ENCODE measurements at regions not wholly inside any gene's neighbourhood (a gene's known extent, or its start where the extent isn't known, plus 50 kb on each side); places are given as distances from the start of the nearest gene placed in this dataset.

DNA sequence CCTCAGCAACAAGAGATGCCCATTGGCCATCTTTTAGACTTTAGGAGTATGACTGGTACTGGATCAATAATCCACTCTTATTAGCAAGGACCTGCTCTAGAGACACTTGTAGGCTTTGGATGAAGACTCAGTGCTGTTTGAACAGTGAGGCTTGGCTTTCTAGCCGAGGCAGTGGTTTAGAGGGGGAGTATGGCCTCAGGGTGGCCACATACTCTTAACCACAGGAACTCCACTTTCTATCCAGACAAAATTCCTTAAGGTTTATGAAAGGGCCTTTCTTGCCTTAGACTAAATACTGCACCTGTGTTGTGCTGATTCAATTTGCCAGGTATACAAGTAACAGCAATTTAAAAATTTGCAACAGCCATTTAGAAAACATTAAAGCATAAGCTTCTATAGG lies 1046.3 kb downstream of the DIPK2A start:
- Histone ChIP-seq H3K9me3 (replicated peaks in 1 of 2; ENCODE audit: control insufficient read depth in 1 of 2, insufficient read depth in 1 of 2, low read length in 2 of 2) (peaks cover 0 to 6% of the 10 kb centered on the region in 2 donors), H3K79me2 (ENCODE audit: insufficient read depth, low read length) (no peaks in the 10 kb centered on the region), H3K4me3 (replicated peaks in 1 of 3; ENCODE audit: low read depth in 2 of 3, low read length in 3 of 3) (no peak overlapping the region), H3K9ac (ENCODE audit: insufficient read depth, low read length, poor library complexity, severe bottlenecking) (no peak overlapping the region), H3K36me3 (replicated peaks in 1 of 2; ENCODE audit: control insufficient read depth in 1 of 2, insufficient read depth in 2 of 2, low read length in 2 of 2) (no peaks in the 10 kb centered on the region), H4K20me1 (ENCODE audit: insufficient read depth, low read length) (no peaks in the 10 kb centered on the region), H3K27me3 (ENCODE audit: control insufficient read depth in 2 of 2, insufficient read depth in 2 of 2, low read length in 2 of 2) (no peaks in the 10 kb centered on the region), H3K4me2 (replicated peaks; ENCODE audit: extremely low read depth, low read length, poor library complexity, severe bottlenecking) (no peak overlapping the region), H3K4me1 (ENCODE audit: control insufficient read depth in 1 of 2, insufficient read depth in 2 of 2, low read length in 2 of 2) (no peaks in the 10 kb centered on the region), H2AFZ (ENCODE audit: insufficient read depth, low read depth, low read length, poor library complexity, severe bottlenecking) (no peak overlapping the region), H3K27ac (ENCODE audit: low read depth in 1 of 2, low read length in 2 of 2) (no peak overlapping the region)
- intact Hi-C loops (cut with micrococcal nuclease), result no loop called here
- H3K27me3 Mint-ChIP-seq (ENCODE audit: low read depth in 3 of 3), result no peaks in the 10 kb centered on the region
- WGBS (ENCODE audit: insufficient coverage), result no CpG with 5 or more reads among the region's 1 CpG
- no peaks in the 10 kb centered on the region for H3K36me3 Mint-ChIP-seq
- no peak for DNase-seq
- no peak overlapping the region for H3K27ac Mint-ChIP-seq
- H3K4me3 Mint-ChIP-seq, result no peak overlapping the region
- TF ChIP-seq, protein P1, sequence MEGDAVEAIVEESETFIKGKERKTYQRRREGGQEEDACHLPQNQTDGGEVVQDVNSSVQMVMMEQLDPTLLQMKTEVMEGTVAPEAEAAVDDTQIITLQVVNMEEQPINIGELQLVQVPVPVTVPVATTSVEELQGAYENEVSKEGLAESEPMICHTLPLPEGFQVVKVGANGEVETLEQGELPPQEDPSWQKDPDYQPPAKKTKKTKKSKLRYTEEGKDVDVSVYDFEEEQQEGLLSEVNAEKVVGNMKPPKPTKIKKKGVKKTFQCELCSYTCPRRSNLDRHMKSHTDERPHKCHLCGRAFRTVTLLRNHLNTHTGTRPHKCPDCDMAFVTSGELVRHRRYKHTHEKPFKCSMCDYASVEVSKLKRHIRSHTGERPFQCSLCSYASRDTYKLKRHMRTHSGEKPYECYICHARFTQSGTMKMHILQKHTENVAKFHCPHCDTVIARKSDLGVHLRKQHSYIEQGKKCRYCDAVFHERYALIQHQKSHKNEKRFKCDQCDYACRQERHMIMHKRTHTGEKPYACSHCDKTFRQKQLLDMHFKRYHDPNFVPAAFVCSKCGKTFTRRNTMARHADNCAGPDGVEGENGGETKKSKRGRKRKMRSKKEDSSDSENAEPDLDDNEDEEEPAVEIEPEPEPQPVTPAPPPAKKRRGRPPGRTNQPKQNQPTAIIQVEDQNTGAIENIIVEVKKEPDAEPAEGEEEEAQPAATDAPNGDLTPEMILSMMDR (IDR thresholded peaks at IDR 0.05), result no peak
- peaks cover 0 to 4% (median 0%) of the 10 kb centered on the region in 7 donors for H3K9me3 Mint-ChIP-seq
- peaks cover 11% of the 10 kb centered on the region for H3K4me1 Mint-ChIP-seq

DNA sequence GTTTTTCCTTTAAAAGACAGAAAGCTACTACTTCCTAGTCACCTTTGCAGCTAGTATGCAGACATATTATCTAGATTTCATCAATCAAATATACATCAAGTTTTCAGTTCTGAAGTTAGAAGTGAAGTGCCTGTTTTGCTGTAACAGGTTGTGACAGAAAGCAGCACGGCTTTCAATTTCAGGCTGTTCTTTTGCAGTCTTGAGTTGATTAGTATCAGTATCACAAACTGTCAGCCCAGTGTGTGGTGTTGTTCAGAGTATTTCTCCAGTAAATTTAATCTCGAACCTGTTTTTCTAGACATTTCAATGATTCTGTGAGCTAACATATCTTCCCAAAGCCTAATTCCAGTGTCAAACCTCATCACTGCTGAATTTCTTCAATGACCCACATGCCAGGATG lies 1050.8 kb downstream of the DIPK2A start:
- Mint-ChIP-seq H3K27me3 (ENCODE audit: low read depth in 3 of 3) (no peaks in the 10 kb centered on the region), H3K27ac (no peak overlapping the region), H3K4me1 (no peaks in the 10 kb centered on the region), H3K4me3 (no peak overlapping the region), H3K9me3 (peaks cover 0 to 4% (median 2%) of the 10 kb centered on the region in 7 donors), H3K36me3 (no peaks in the 10 kb centered on the region)
- Histone ChIP-seq H3K9me3 (replicated peaks in 1 of 2; ENCODE audit: control insufficient read depth in 1 of 2, insufficient read depth in 1 of 2, low read length in 2 of 2) (peaks cover 3 to 6% of the 10 kb centered on the region in 2 donors), H3K4me1 (ENCODE audit: control insufficient read depth in 1 of 2, insufficient read depth in 2 of 2, low read length in 2 of 2) (no peaks in the 10 kb centered on the region), H3K4me2 (replicated peaks; ENCODE audit: extremely low read depth, low read length, poor library complexity, severe bottlenecking) (no peak overlapping the region), H4K20me1 (ENCODE audit: insufficient read depth, low read length) (no peaks in the 10 kb centered on the region), H3K27ac (ENCODE audit: low read depth in 1 of 2, low read length in 2 of 2) (no peak overlapping the region), H3K9ac (ENCODE audit: insufficient read depth, low read length, poor library complexity, severe bottlenecking) (no peak overlapping the region), H2AFZ (ENCODE audit: insufficient read depth, low read depth, low read length, poor library complexity, severe bottlenecking) (no peak overlapping the region), H3K79me2 (ENCODE audit: insufficient read depth, low read length) (no peaks in the 10 kb centered on the region), H3K4me3 (replicated peaks in 1 of 3; ENCODE audit: low read depth in 2 of 3, low read length in 3 of 3) (no peak overlapping the region), H3K36me3 (replicated peaks in 1 of 2; ENCODE audit: control insufficient read depth in 1 of 2, insufficient read depth in 2 of 2, low read length in 2 of 2) (no peaks in the 10 kb centered on the region), H3K27me3 (ENCODE audit: control insufficient read depth in 2 of 2, insufficient read depth in 2 of 2, low read length in 2 of 2) (no peaks in the 10 kb centered on the region)
- no peak for DNase-seq
- WGBS (ENCODE audit: insufficient coverage), result 100% methylated on average over 1 of the region's 2 CpGs
- TF ChIP-seq, protein P1 (IDR thresholded peaks at IDR 0.05), result no peak
- intact Hi-C loops (cut with micrococcal nuclease), result no loop called here

Measured in CD14-positive monocyte (primary cell).